Caco-2 (cell line): ENCODE measurements at regions not wholly inside any gene's neighbourhood (a gene's known extent, or its start where the extent isn't known, plus 50 kb on each side); places are given as distances from the start of the nearest gene placed in this dataset.

Experiments
- BruUV-seq: library from RNA; stranded (reverse); fragments of 400-500 nt; replicated peaks from 2 replicates; lab custom pipeline; 2021; lab: Mats Ljungman, UMichigan
- CTCF ChIA-PET: fragments of 300-600 bp; sonication (Branson Sonifier 250); formaldehyde crosslinking; loops from one replicate; lab custom pipeline; 2022; ENCODE audit warnings: antibody characterized with exemption; lab: Charles Lee
- POLR2A ChIA-PET: fragments of 300-600 bp; sonication (Branson Sonifier 250); formaldehyde crosslinking; loops from one replicate; lab custom pipeline; 2022; ENCODE audit warnings: antibody characterized with exemption; lab: Charles Lee
- DNase-seq, 2 experiments: peaks; one replicate each; pipeline versions ENCODE4 v3.0.0 to v3.0.0-alpha.2; 2020 to 2022
- H3K27me3 ChIP-seq: replicated peaks from 2 replicates; pipeline ENCODE4 v1.6.0; 2011; ENCODE audit warnings: low read length; ENCODE audit not compliant: control insufficient read depth, insufficient read depth
- H3K36me3 ChIP-seq: 2 replicates; pipeline ENCODE4 v1.5.1; 2011; ENCODE audit warnings: low read length; ENCODE audit not compliant: control insufficient read depth, insufficient read depth
- H3K4me1 ChIP-seq: fragments of 250-450 bp; sonication (Bioruptor Pico); 2 replicates; pipeline ENCODE4 v1.5.1; 2020; ENCODE audit warnings: mild to moderate bottlenecking
- H3K4me3 ChIP-seq: 2 replicates; pipeline ENCODE4 v1.5.1; 2011; ENCODE audit warnings: low read depth, mild to moderate bottlenecking, control low read depth, low read length
- H3K9me3 ChIP-seq: fragments of 250-450 bp; sonication (Bioruptor Pico); 2 replicates; pipeline ENCODE4 v1.5.1; 2020; ENCODE audit warnings: mild to moderate bottlenecking, moderate library complexity
- H3K27ac Mint-ChIP-seq: one replicate; pipeline ENCODE4 v1.8.0; 2022; ENCODE audit warnings: mixed read lengths; ENCODE audit not compliant: unreplicated experiment
- H3K27me3 Mint-ChIP-seq: one replicate; pipeline ENCODE4 v1.8.0; 2022; ENCODE audit warnings: mixed read lengths; ENCODE audit not compliant: insufficient read depth, unreplicated experiment
- H3K36me3 Mint-ChIP-seq: one replicate; pipeline ENCODE4 v1.8.0; 2022; ENCODE audit warnings: mild to moderate bottlenecking, mixed read lengths; ENCODE audit not compliant: insufficient read depth, unreplicated experiment
- H3K4me1 Mint-ChIP-seq: one replicate; pipeline ENCODE4 v1.8.0; 2022; ENCODE audit warnings: low read depth, mixed read lengths; ENCODE audit not compliant: unreplicated experiment
- H3K4me3 Mint-ChIP-seq: one replicate; pipeline ENCODE4 v1.8.0; 2022; ENCODE audit warnings: mild to moderate bottlenecking, moderate library complexity, mixed read lengths; ENCODE audit not compliant: unreplicated experiment
- H3K9me3 Mint-ChIP-seq: one replicate; pipeline ENCODE4 v1.8.0; 2022; ENCODE audit warnings: mixed read lengths; ENCODE audit not compliant: unreplicated experiment
- CTCF ChIP-seq, 2 experiments: fragments of 200-600 bp in 1 of 2; IDR thresholded peaks; 1 replicate in 1 of 2; 2 replicates in 1 of 2; pipeline versions ENCODE4 v1.5.1 to v1.8.0; 2011 to 2022; ENCODE audit warnings: antibody characterized with exemption in 1 of 2, control low read depth in 1 of 2, inconsistent platforms in 1 of 2, low read depth in 1 of 2, low read length in 1 of 2, mild to moderate bottlenecking in 1 of 2, moderate library complexity in 1 of 2; ENCODE audit not compliant: insufficient read depth in 1 of 2, severe bottlenecking in 1 of 2, unreplicated experiment in 1 of 2
- intact Hi-C: fragments of 100-400 bp; cut with micrococcal nuclease; formaldehyde crosslinking; loops from one replicate; pipeline ENCODE4 v1.10.0; 2022; ENCODE audit not compliant: unreplicated experiment

- H3K4me3 ChIP-seq: no peak overlapping the region
- Mint-ChIP-seq H3K4me3 (peak overlapping the region; percentile 78), H3K9me3 (no peaks in the 10 kb centered on the region), H3K27me3 (no peaks in the 10 kb centered on the region), H3K36me3 (peaks cover 25% of the 10 kb centered on the region), H3K4me1 (peaks cover 75% of the 10 kb centered on the region), H3K27ac (peak overlapping the region; percentile 89)
- intact Hi-C loops: loop anchor here (2.0 to 5.0 kb wide), 3 partner anchors 35 to 101 kb away; no protein-coding TSS in a partner anchor
- no peak for DNase-seq
- H3K36me3 ChIP-seq: no peaks in the 10 kb centered on the region
- no TSS peak for BruUV-seq
- H3K27me3 ChIP-seq: no peaks in the 10 kb centered on the region
- no peak for TF ChIP-seq CTCF (IDR thresholded peaks at IDR 0.05; ENCODE audit: insufficient read depth in 1 of 2, low read depth in 1 of 2, low read length in 1 of 2, severe bottlenecking in 1 of 2, unreplicated experiment in 1 of 2)
- ChIA-PET CTCF (no interaction called here), POLR2A (interaction anchor here (0.5 to 2.8 kb wide), 5 partner anchors 12 to 238 kb away, joined by 3 to 20 read pairs (median 5); no protein-coding TSS in a partner anchor)
- no peaks in the 10 kb centered on the region for H3K9me3 ChIP-seq
- peaks cover 81% of the 10 kb centered on the region for H3K4me1 ChIP-seq
Measured at GRCh38 chr1:234961456-234962339, 166.9 kb downstream of the TOMM20 start.

- Mint-ChIP-seq H3K27ac (peak overlapping the region; percentile 89), H3K27me3 (no peaks in the 10 kb centered on the region), H3K36me3 (peaks cover 26% of the 10 kb centered on the region), H3K4me3 (peak overlapping the region; percentile 66), H3K9me3 (no peaks in the 10 kb centered on the region), H3K4me1 (peaks cover 71% of the 10 kb centered on the region)
- BruUV-seq: no TSS peak
- TF ChIP-seq CTCF (IDR thresholded peaks at IDR 0.05; ENCODE audit: insufficient read depth in 1 of 2, low read depth in 1 of 2, low read length in 1 of 2, severe bottlenecking in 1 of 2, unreplicated experiment in 1 of 2): no peak
- ChIA-PET POLR2A (interaction anchor here (0.7 to 1.1 kb wide), 2 partner anchors 16 to 237 kb away, joined by 3 to 11 read pairs; no protein-coding TSS in a partner anchor), CTCF (interaction anchor here (0.6 kb wide), 1 partner anchor 194 kb away, joined by 7 read pairs; no protein-coding TSS in a partner anchor)
- Histone ChIP-seq H3K9me3 (no peaks in the 10 kb centered on the region), H3K4me3 (no peak overlapping the region), H3K4me1 (peaks cover 89% of the 10 kb centered on the region), H3K36me3 (no peaks in the 10 kb centered on the region), H3K27me3 (no peaks in the 10 kb centered on the region)
- DNase-seq: peak; percentile 76 to 84
- intact Hi-C loops: loop anchor here (5.0 kb wide), 2 partner anchors 69 to 101 kb away; no protein-coding TSS in a partner anchor
Measured at GRCh38 chr1:234960722-234961455, 167.7 kb downstream of the TOMM20 start.
